ENCODE measurements at regions not wholly inside any gene's neighbourhood (a gene's known extent, or its start where the extent isn't known, plus 50 kb on each side); places are given as distances from the start of the nearest gene placed in this dataset.

GRCh38 chr3:72306800-72307341, 521.9 kb upstream of the PROK2 start:
- no peak overlapping the region for H3K27ac ChIP-seq
- no peak overlapping the region for H3K4me3 Mint-ChIP-seq

GRCh38 chr3:72303926-72304325, 519.0 kb upstream of the PROK2 start:
- H2AFZ ChIP-seq (replicated peaks): no peak overlapping the region
- H3F3A ChIP-seq (ENCODE audit: low read depth): no peaks in the 10 kb centered on the region
- H3K4me1 ChIP-seq: peaks cover 4% of the 10 kb centered on the region
- DNase-seq (ENCODE audit: low spot score): peak; percentile 23
- no peaks in the 10 kb centered on the region for H3K79me2 ChIP-seq (ENCODE audit: low read depth)
- Mint-ChIP-seq H3K4me1 (peaks cover 35% of the 10 kb centered on the region), H3K4me3 (no peak overlapping the region), H3K36me3 (no peaks in the 10 kb centered on the region), H3K27ac (no peak overlapping the region), H3K27me3 (ENCODE audit: insufficient read depth, low read depth) (peaks cover 4% of the 10 kb centered on the region), H3K9me3 (peaks cover 2% of the 10 kb centered on the region)
- no peak overlapping the region for H3K4me2 ChIP-seq
- no peak overlapping the region for H3K27ac ChIP-seq
- no peak for TF ChIP-seq EZH2phosphoT487 (IDR thresholded peaks at IDR 0.05)
- TF ChIP-seq CTCF (IDR thresholded peaks at IDR 0.05): no peak
- no peak for TF ChIP-seq EZH2 (IDR thresholded peaks at IDR 0.05)
- no peaks in the 10 kb centered on the region for H4K20me1 ChIP-seq (ENCODE audit: low read depth)
- no peaks in the 10 kb centered on the region for H3K27me3 ChIP-seq
- H3K4me3 ChIP-seq: no peak overlapping the region
- H3K9me3 ChIP-seq (ENCODE audit: low read depth): no peaks in the 10 kb centered on the region
- H3K36me3 ChIP-seq: no peaks in the 10 kb centered on the region
- H3K9ac ChIP-seq: no peak overlapping the region

More at GRCh38 chr3:72306800-72307341, 521.9 kb upstream of the PROK2 start:
- Histone ChIP-seq H3K4me3 (no peak overlapping the region), H2AFZ (replicated peaks) (no peak overlapping the region), H4K20me1 (ENCODE audit: low read depth) (no peaks in the 10 kb centered on the region), H3F3A (ENCODE audit: low read depth) (no peaks in the 10 kb centered on the region), H3K4me2 (no peak overlapping the region), H3K9me3 (ENCODE audit: low read depth) (no peaks in the 10 kb centered on the region), H3K9ac (no peak overlapping the region), H3K4me1 (peaks cover 4% of the 10 kb centered on the region), H3K79me2 (ENCODE audit: low read depth) (no peaks in the 10 kb centered on the region), H3K36me3 (no peaks in the 10 kb centered on the region), H3K27me3 (peaks cover 3% of the 10 kb centered on the region)
- TF ChIP-seq EZH2phosphoT487 (IDR thresholded peaks at IDR 0.05) (no peak), CTCF (IDR thresholded peaks at IDR 0.05) (peak; percentile 7), EZH2 (IDR thresholded peaks at IDR 0.05) (no peak)
- Mint-ChIP-seq H3K27ac (no peak overlapping the region), H3K4me1 (peaks cover 38% of the 10 kb centered on the region), H3K9me3 (no peaks in the 10 kb centered on the region), H3K36me3 (no peaks in the 10 kb centered on the region), H3K27me3 (ENCODE audit: insufficient read depth, low read depth) (peaks cover 4% of the 10 kb centered on the region)
- DNase-seq (ENCODE audit: low spot score): peak; percentile 41

GRCh38 chr3:72301779-72302178, 516.8 kb upstream of the PROK2 start:
- H2AFZ ChIP-seq (replicated peaks): no peak overlapping the region
- no peaks in the 10 kb centered on the region for H3K79me2 ChIP-seq (ENCODE audit: low read depth)
- no peak overlapping the region for H3K4me3 Mint-ChIP-seq
- H3K27ac Mint-ChIP-seq: peak overlapping the region; percentile 10
- H3K4me3 ChIP-seq: no peak overlapping the region
- no peak overlapping the region for H3K9ac ChIP-seq
- no peaks in the 10 kb centered on the region for H3K9me3 ChIP-seq (ENCODE audit: low read depth)
- no peak for DNase-seq (ENCODE audit: low spot score)
- H3K4me1 ChIP-seq: peaks cover 4% of the 10 kb centered on the region
- TF ChIP-seq CTCF (IDR thresholded peaks at IDR 0.05): no peak
- no peak for TF ChIP-seq EZH2 (IDR thresholded peaks at IDR 0.05)
- no peak for TF ChIP-seq EZH2phosphoT487 (IDR thresholded peaks at IDR 0.05)
- no peaks in the 10 kb centered on the region for H3K27me3 ChIP-seq
- H3F3A ChIP-seq (ENCODE audit: low read depth): no peaks in the 10 kb centered on the region
- H3K27ac ChIP-seq: no peak overlapping the region
- peaks cover 2% of the 10 kb centered on the region for H3K9me3 Mint-ChIP-seq
- H4K20me1 ChIP-seq (ENCODE audit: low read depth): no peaks in the 10 kb centered on the region
- no peaks in the 10 kb centered on the region for H3K36me3 ChIP-seq
- H3K4me2 ChIP-seq: no peak overlapping the region
- peaks cover 38% of the 10 kb centered on the region for H3K4me1 Mint-ChIP-seq
- no peaks in the 10 kb centered on the region for H3K36me3 Mint-ChIP-seq
- peaks cover 4% of the 10 kb centered on the region for H3K27me3 Mint-ChIP-seq (ENCODE audit: insufficient read depth, low read depth)
